ENCODE measurements at regions not wholly inside any gene's neighbourhood (a gene's known extent, or its start where the extent isn't known, plus 50 kb on each side); places are given as distances from the start of the nearest gene placed in this dataset.

GRCh38 chr2:16117791-16118610, 177.7 kb downstream of the MYCN start:
- no peak for TF ChIP-seq ZBTB33 (IDR thresholded peaks at IDR 0.05)
- TF ChIP-seq NR2F2 (IDR thresholded peaks at IDR 0.05) = no peak
- no peak for TF ChIP-seq TAF1 (conservative IDR thresholded peaks at IDR 0.05)
- no peak for TF ChIP-seq MAX (IDR thresholded peaks at IDR 0.05)
- no peak for TF ChIP-seq GABPA (IDR thresholded peaks at IDR 0.05 in 1 of 2, conservative IDR thresholded peaks at IDR 0.05 in 1 of 2)
- no peak for TF ChIP-seq REST (IDR thresholded peaks at IDR 0.05)
- no peak for TF ChIP-seq SP1 (IDR thresholded peaks at IDR 0.05)
- no peak for TF ChIP-seq EGR1 (IDR thresholded peaks at IDR 0.05; ENCODE audit: low read depth in 2 of 2)
- TF ChIP-seq RXRA (IDR thresholded peaks at IDR 0.05) = no peak
- TF ChIP-seq ATF3 (IDR thresholded peaks at IDR 0.05) = no peak
- no peaks in the 10 kb centered on the region for H3K27me3 ChIP-seq (ENCODE audit: control insufficient read depth in 4 of 4, insufficient read depth in 4 of 4, low read length in 3 of 4)
- H3K4me3 ChIP-seq (ENCODE audit: low read depth in 1 of 3, low read length in 3 of 3) = no peak overlapping the region
- DNase-seq (ENCODE audit: low spot score) = no peak
- H3K27ac ChIP-seq (ENCODE audit: low read depth in 1 of 2, low read length in 2 of 2) = no peak overlapping the region
- no peaks in the 10 kb centered on the region for H3K36me3 ChIP-seq (ENCODE audit: control insufficient read depth in 4 of 4, insufficient read depth in 3 of 4, low read depth in 1 of 4, low read length in 3 of 4)
- WGBS = 93% methylated on average over 9 of the region's 9 CpGs
- peaks cover 0 to 12% (median 4%) of the 10 kb centered on the region in 4 donors for H3K4me1 ChIP-seq (ENCODE audit: control insufficient read depth in 4 of 4, insufficient read depth in 4 of 4, low read length in 3 of 4)
- peaks cover 0 to 3% (median under 1%) of the 10 kb centered on the region in 4 donors for H3K9me3 ChIP-seq (ENCODE audit: control insufficient read depth in 4 of 4, low read length in 3 of 4)
- H3K9ac ChIP-seq (ENCODE audit: low read depth in 1 of 2, low read length in 2 of 2) = no peak overlapping the region

- Histone ChIP-seq H3K27ac (ENCODE audit: low read depth in 1 of 2, low read length in 2 of 2) (no peak overlapping the region), H3K27me3 (ENCODE audit: control insufficient read depth in 4 of 4, insufficient read depth in 4 of 4, low read length in 3 of 4) (no peaks in the 10 kb centered on the region), H3K36me3 (ENCODE audit: control insufficient read depth in 4 of 4, insufficient read depth in 3 of 4, low read depth in 1 of 4, low read length in 3 of 4) (no peaks in the 10 kb centered on the region), H3K9ac (ENCODE audit: low read depth in 1 of 2, low read length in 2 of 2) (no peak overlapping the region), H3K9me3 (ENCODE audit: control insufficient read depth in 4 of 4, low read length in 3 of 4) (peaks cover 0 to 3% (median under 1%) of the 10 kb centered on the region in 4 donors), H3K4me3 (ENCODE audit: low read depth in 1 of 3, low read length in 3 of 3) (no peak overlapping the region), H3K4me1 (ENCODE audit: control insufficient read depth in 4 of 4, insufficient read depth in 4 of 4, low read length in 3 of 4) (peaks cover 0 to 12% (median 4%) of the 10 kb centered on the region in 4 donors)
- TF ChIP-seq CTCF (IDR thresholded peaks at IDR 0.05; ENCODE audit: low read depth, low read length, missing input control) (no peak), HNF4G (IDR thresholded peaks at IDR 0.05) (no peak), FOXA1 (IDR thresholded peaks at IDR 0.05) (no peak), RXRA (IDR thresholded peaks at IDR 0.05) (no peak), HNF4A (conservative IDR thresholded peaks at IDR 0.05) (no peak), EGR1 (IDR thresholded peaks at IDR 0.05; ENCODE audit: low read depth in 2 of 2) (no peak), GABPA (IDR thresholded peaks at IDR 0.05 in 1 of 2, conservative IDR thresholded peaks at IDR 0.05 in 1 of 2) (no peak)
- WGBS = 89% methylated on average over 9 of the region's 9 CpGs
- DNase-seq (ENCODE audit: low spot score) = no peak
These were observed 176.8 kb downstream of the MYCN start for GRCh38 chr2:16117021-16117700.
